Tibial nerve (tissue), 4 donors: ENCODE measurements at regions not wholly inside any gene's neighbourhood (a gene's known extent, or its start where the extent isn't known, plus 50 kb on each side); places are given as distances from the start of the nearest gene placed in this dataset.

Experiments
- CTCF ChIP-seq, 5 experiments: fragments of 200-600 bp in 3 of 5; fragments of 450-650 bp in 2 of 5; sonication (generic) in 3 of 5; IDR thresholded peaks; one replicate each; pipeline ENCODE4 v1.5.1; 2016 to 2019; ENCODE audit warnings: antibody characterized with exemption in 5 of 5, mild to moderate bottlenecking in 3 of 5, moderate library complexity in 2 of 5
- EP300 ChIP-seq, 2 donors: sonication (generic); formaldehyde crosslinking; IDR thresholded peaks; one replicate each; pipeline ENCODE4 v1.6.1; 2017; ENCODE audit warnings: antibody characterized with exemption in 2 of 2, mild to moderate bottlenecking in 1 of 2
- POLR2A ChIP-seq, 2 donors: fragments of 450-650 bp; IDR thresholded peaks; one replicate each; pipeline ENCODE4 v1.6.1; 2017; ENCODE audit warnings: antibody characterized with exemption in 2 of 2, mild to moderate bottlenecking in 2 of 2, moderate library complexity in 2 of 2

- TF ChIP-seq CTCF (IDR thresholded peaks at IDR 0.05) (no peak), POLR2A (IDR thresholded peaks at IDR 0.05) (no peak), EP300 (IDR thresholded peaks at IDR 0.05) (no peak)
Observed at GRCh38 chr21:22056904-22057303, 1058.7 kb downstream of the NCAM2 start.
